ENCODE measurements at regions not wholly inside any gene's neighbourhood (a gene's known extent, or its start where the extent isn't known, plus 50 kb on each side); places are given as distances from the start of the nearest gene placed in this dataset.

GRCh38 chr14:61122862-61123261 is 141.8 kb downstream of the SLC38A6 start:
- in situ Hi-C loops (cut with HindIII; ENCODE audit: low pct_ligation_motif_present, low pct_unique_long_range_greater_than_20kb, low sequenced_read_pairs), result no loop called here
- no peak for DNase-seq

GRCh38 chr14:61121355-61121787 is 140.3 kb downstream of the SLC38A6 start:
- no peak for DNase-seq

GRCh38 chr14:61120576-61120975 is 139.5 kb downstream of the SLC38A6 start:
- no peak for DNase-seq
- in situ Hi-C loops (cut with HindIII; ENCODE audit: low pct_ligation_motif_present, low pct_unique_long_range_greater_than_20kb, low sequenced_read_pairs), result no loop called here

More at GRCh38 chr14:61121355-61121787, 140.3 kb downstream of the SLC38A6 start:
- in situ Hi-C loops (cut with HindIII; ENCODE audit: low pct_ligation_motif_present, low pct_unique_long_range_greater_than_20kb, low sequenced_read_pairs), result no loop called here

GRCh38 chr14:61119006-61119405 is 138.0 kb downstream of the SLC38A6 start:
- DNase-seq, result no peak
- in situ Hi-C loops (cut with HindIII; ENCODE audit: low pct_ligation_motif_present, low pct_unique_long_range_greater_than_20kb, low sequenced_read_pairs), result no loop called here

- DNase-seq, result no peak
- in situ Hi-C loops (cut with HindIII; ENCODE audit: low pct_ligation_motif_present, low pct_unique_long_range_greater_than_20kb, low sequenced_read_pairs), result no loop called here
Observed at GRCh38 chr14:61116369-61116768, 135.3 kb downstream of the SLC38A6 start.

- in situ Hi-C loops (cut with HindIII; ENCODE audit: low pct_ligation_motif_present, low pct_unique_long_range_greater_than_20kb, low sequenced_read_pairs), result no loop called here
- no peak for DNase-seq
Observed at GRCh38 chr14:61113561-61114225, 132.6 kb downstream of the SLC38A6 start.

- DNase-seq, result no peak
- in situ Hi-C loops (cut with HindIII; ENCODE audit: low pct_ligation_motif_present, low pct_unique_long_range_greater_than_20kb, low sequenced_read_pairs), result no loop called here
Observed at GRCh38 chr14:61112506-61112905, 131.5 kb downstream of the SLC38A6 start.

- DNase-seq, result no peak
- in situ Hi-C loops (cut with HindIII; ENCODE audit: low pct_ligation_motif_present, low pct_unique_long_range_greater_than_20kb, low sequenced_read_pairs), result no loop called here
Observed at GRCh38 chr14:61111731-61112130, 130.7 kb downstream of the SLC38A6 start.

GRCh38 chr14:61111209-61111665 is 130.2 kb downstream of the SLC38A6 start:
- in situ Hi-C loops (cut with HindIII; ENCODE audit: low pct_ligation_motif_present, low pct_unique_long_range_greater_than_20kb, low sequenced_read_pairs), result no loop called here
- DNase-seq, result no peak

GRCh38 chr14:61110316-61111082 is 129.5 kb downstream of the SLC38A6 start:
- no peak for DNase-seq
- in situ Hi-C loops (cut with HindIII; ENCODE audit: low pct_ligation_motif_present, low pct_unique_long_range_greater_than_20kb, low sequenced_read_pairs), result no loop called here

GRCh38 chr14:61109288-61109687 is 128.2 kb downstream of the SLC38A6 start:
- DNase-seq, result no peak
- in situ Hi-C loops (cut with HindIII; ENCODE audit: low pct_ligation_motif_present, low pct_unique_long_range_greater_than_20kb, low sequenced_read_pairs), result no loop called here

GRCh38 chr14:61108496-61109141 is 127.6 kb downstream of the SLC38A6 start:
- in situ Hi-C loops (cut with HindIII; ENCODE audit: low pct_ligation_motif_present, low pct_unique_long_range_greater_than_20kb, low sequenced_read_pairs), result no loop called here
- DNase-seq, result no peak

GRCh38 chr14:61107869-61108493 is 126.9 kb downstream of the SLC38A6 start:
- no peak for DNase-seq
- in situ Hi-C loops (cut with HindIII; ENCODE audit: low pct_ligation_motif_present, low pct_unique_long_range_greater_than_20kb, low sequenced_read_pairs), result no loop called here

- no peak for DNase-seq
- in situ Hi-C loops (cut with HindIII; ENCODE audit: low pct_ligation_motif_present, low pct_unique_long_range_greater_than_20kb, low sequenced_read_pairs), result no loop called here
Observed at GRCh38 chr14:61106959-61107641, 126.1 kb downstream of the SLC38A6 start.

GRCh38 chr14:61106271-61106958 is 125.4 kb downstream of the SLC38A6 start:
- no peak for DNase-seq

GRCh38 chr14:61104358-61104757 is 123.3 kb downstream of the SLC38A6 start:
- no peak for DNase-seq
- in situ Hi-C loops (cut with HindIII; ENCODE audit: low pct_ligation_motif_present, low pct_unique_long_range_greater_than_20kb, low sequenced_read_pairs), result no loop called here

More at GRCh38 chr14:61106271-61106958, 125.4 kb downstream of the SLC38A6 start:
- in situ Hi-C loops (cut with HindIII; ENCODE audit: low pct_ligation_motif_present, low pct_unique_long_range_greater_than_20kb, low sequenced_read_pairs), result no loop called here

GRCh38 chr14:61103541-61104339 is 122.7 kb downstream of the SLC38A6 start:
- in situ Hi-C loops (cut with HindIII; ENCODE audit: low pct_ligation_motif_present, low pct_unique_long_range_greater_than_20kb, low sequenced_read_pairs), result no loop called here

More at GRCh38 chr14:61103541-61104339, 122.7 kb downstream of the SLC38A6 start:
- DNase-seq, result peak; percentile 90
